H9 (cell line): ENCODE measurements at regions not wholly inside any gene's neighbourhood (a gene's known extent, or its start where the extent isn't known, plus 50 kb on each side); places are given as distances from the start of the nearest gene placed in this dataset.

Source experiments
- DNase-seq: peaks from one replicate; pipeline ENCODE4 v3.0.0-alpha.2; 2017
- H2AFZ ChIP-seq: one replicate; pipeline ENCODE4 v1.6.1; 2013; ENCODE audit warnings: mild to moderate bottlenecking, low read length, control low read depth, moderate library complexity
- H2AK5ac ChIP-seq: 2 replicates; pipeline ENCODE4 v1.6.1; 2013; ENCODE audit warnings: low read length, control low read depth, mixed read lengths; ENCODE audit not compliant: insufficient read length
- H2BK120ac ChIP-seq: one replicate; pipeline ENCODE4 v1.6.1; 2013; ENCODE audit warnings: low read depth, mild to moderate bottlenecking, low read length, control low read depth, inconsistent platforms; ENCODE audit not compliant: poor library complexity, severe bottlenecking
- H2BK12ac ChIP-seq: 2 replicates; pipeline ENCODE4 v1.6.1; 2013; ENCODE audit warnings: low read length, control low read depth, mixed read lengths, low read depth; ENCODE audit not compliant: insufficient read length
- H2BK15ac ChIP-seq: 2 replicates; pipeline ENCODE4 v1.6.1; 2013; ENCODE audit warnings: low read depth, low read length, control low read depth
- H2BK20ac ChIP-seq: one replicate; pipeline ENCODE4 v1.6.1; 2013; ENCODE audit warnings: low read depth, mild to moderate bottlenecking, low read length, control low read depth, inconsistent platforms; ENCODE audit not compliant: poor library complexity, severe bottlenecking
- H2BK5ac ChIP-seq: 2 replicates; pipeline ENCODE4 v1.6.1; 2013; ENCODE audit warnings: low read length, control low read depth, mixed read lengths; ENCODE audit not compliant: insufficient read length
- H3K14ac ChIP-seq: 2 replicates; pipeline ENCODE4 v1.6.1; 2013; ENCODE audit warnings: low read length, control low read depth; ENCODE audit not compliant: insufficient read depth
- H3K18ac ChIP-seq: 2 replicates; pipeline ENCODE4 v1.6.1; 2013; ENCODE audit warnings: low read depth, mild to moderate bottlenecking, mixed read lengths, low read length, control low read depth; ENCODE audit not compliant: insufficient read length
- H3K23ac ChIP-seq: 2 replicates; pipeline ENCODE4 v1.6.1; 2013; ENCODE audit warnings: low read length, control low read depth, mixed read lengths, low read depth; ENCODE audit not compliant: insufficient read length
- H3K23me2 ChIP-seq: 2 replicates; pipeline ENCODE4 v1.6.1; 2013; ENCODE audit warnings: low read depth, mild to moderate bottlenecking, mixed read lengths, low read length, control low read depth; ENCODE audit not compliant: insufficient read length, poor library complexity, severe bottlenecking
- H3K27ac ChIP-seq: 2 replicates; pipeline ENCODE4 v1.5.1; 2013; ENCODE audit warnings: low read length, control low read depth, mixed read lengths, low read depth; ENCODE audit not compliant: insufficient read length
- H3K27me3 ChIP-seq: 2 replicates; pipeline ENCODE4 v1.6.1; 2013; ENCODE audit warnings: low read length, control low read depth, inconsistent platforms; ENCODE audit not compliant: insufficient read depth
- H3K4ac ChIP-seq: 2 replicates; pipeline ENCODE4 v1.6.1; 2013; ENCODE audit warnings: low read depth, mild to moderate bottlenecking, control low read depth, inconsistent platforms, low read length, moderate library complexity
- H3K4me1 ChIP-seq: 2 replicates; pipeline ENCODE4 v1.6.1; 2013; ENCODE audit warnings: low read length, control low read depth, inconsistent platforms; ENCODE audit not compliant: insufficient read depth
- H3K4me2 ChIP-seq: 2 replicates; pipeline ENCODE4 v1.6.1; 2013; ENCODE audit warnings: low read length, control low read depth, mixed read lengths; ENCODE audit not compliant: insufficient read length, insufficient read depth
- H3K56ac ChIP-seq: 2 replicates; pipeline ENCODE4 v1.6.1; 2013; ENCODE audit warnings: low read depth, mild to moderate bottlenecking, mixed read lengths, low read length, control low read depth; ENCODE audit not compliant: insufficient read length
- H3K79me1 ChIP-seq: 2 replicates; pipeline ENCODE4 v1.6.1; 2013; ENCODE audit warnings: low read depth, mild to moderate bottlenecking, moderate library complexity, low read length, control low read depth, inconsistent platforms; ENCODE audit not compliant: insufficient read depth, poor library complexity, severe bottlenecking
- H3K79me2 ChIP-seq: 2 replicates; pipeline ENCODE4 v1.6.1; 2013; ENCODE audit warnings: low read length, control low read depth, inconsistent platforms; ENCODE audit not compliant: insufficient read depth
- H3K9ac ChIP-seq: 2 replicates; pipeline ENCODE4 v1.6.1; 2013; ENCODE audit warnings: low read length, control low read depth, mixed read lengths; ENCODE audit not compliant: insufficient read length; ENCODE audit errors: extremely low read depth
- H3K9me3 ChIP-seq: one replicate; pipeline ENCODE4 v1.6.1; 2013; ENCODE audit warnings: low read depth, low read length, inconsistent platforms; ENCODE audit not compliant: control insufficient read depth
- H3T11ph ChIP-seq: one replicate; pipeline ENCODE4 v1.6.1; 2013; ENCODE audit warnings: mild to moderate bottlenecking, low read length, control low read depth, inconsistent platforms
- H4K20me1 ChIP-seq: one replicate; pipeline ENCODE4 v1.6.1; 2013; ENCODE audit not compliant: control insufficient read depth, insufficient read length, insufficient read depth
- H4K5ac ChIP-seq: 2 replicates; pipeline ENCODE4 v1.6.1; 2013; ENCODE audit warnings: low read depth, mild to moderate bottlenecking, mixed read lengths, low read length, control low read depth; ENCODE audit not compliant: insufficient read length
- H4K8ac ChIP-seq: replicated peaks from 2 replicates; pipeline ENCODE4 v1.6.1; 2013; ENCODE audit warnings: low read length, control low read depth, mixed read lengths, low read depth; ENCODE audit not compliant: insufficient read length
- H4K91ac ChIP-seq: 2 replicates; pipeline ENCODE4 v1.6.1; 2013; ENCODE audit warnings: low read depth, mild to moderate bottlenecking, moderate library complexity, mixed read lengths, low read length, control low read depth; ENCODE audit not compliant: insufficient read length
- H3K27ac Mint-ChIP-seq, 3 experiments: 2 replicates in 2 of 3; 3 replicates in 1 of 3; pipeline ENCODE4 v1.8.0; 2020 to 2021; ENCODE audit warnings: mixed read lengths in 3 of 3, mild to moderate bottlenecking in 1 of 3, moderate library complexity in 1 of 3
- H3K27me3 Mint-ChIP-seq: 2 replicates; pipeline ENCODE4 v1.8.0; 2021; ENCODE audit warnings: low read depth, mild to moderate bottlenecking, moderate library complexity, mixed read lengths
- H3K36me3 Mint-ChIP-seq, 3 experiments: 2 replicates in 2 of 3; 3 replicates in 1 of 3; pipeline ENCODE4 v1.8.0; 2020 to 2021; ENCODE audit warnings: low read depth in 3 of 3, mixed read lengths in 3 of 3; ENCODE audit not compliant: insufficient read depth in 1 of 3
- H3K4me1 Mint-ChIP-seq, 2 experiments: 2 replicates each; pipeline ENCODE4 v1.8.0; 2020; ENCODE audit warnings: mixed read lengths in 2 of 2
- H3K4me3 Mint-ChIP-seq, 2 experiments: 2 replicates in 1 of 2; 3 replicates in 1 of 2; pipeline ENCODE4 v1.8.0; 2020 to 2021; ENCODE audit warnings: mild to moderate bottlenecking in 2 of 2, mixed read lengths in 2 of 2, moderate library complexity in 1 of 2
- H3K9me3 Mint-ChIP-seq, 2 experiments: 2 replicates in 1 of 2; 3 replicates in 1 of 2; pipeline ENCODE4 v1.8.0; 2020; ENCODE audit warnings: mild to moderate bottlenecking in 2 of 2, mixed read lengths in 2 of 2, moderate library complexity in 1 of 2
- CTCF ChIP-seq: fragments of 200-600 bp; sonication (generic); conservative IDR thresholded peaks from 3 replicates; pipeline ENCODE4 v1.8.0; 2021; ENCODE audit warnings: antibody characterized with exemption, mild to moderate bottlenecking
- WGBS: extraction: QIAGEN DNeasy Blood & Tissue Kit; methylation state at CpG from one replicate; pipeline ENCODE4 v1.1.7; 2013; ENCODE audit warnings: missing lambda C conversion rate, low lambda C conversion rate, mixed read lengths; ENCODE audit not compliant: insufficient read length; ENCODE audit errors: extremely low coverage; 5-methylcytosine and 5-hydroxymethylcytosine counted together

- no peak overlapping the region for H3K27ac ChIP-seq
- no peak overlapping the region for H2BK120ac ChIP-seq
- H3K9me3 Mint-ChIP-seq = no peaks in the 10 kb centered on the region
- H3K27me3 Mint-ChIP-seq = peaks cover 1% of the 10 kb centered on the region; the same call in 1 of the 2 replicates
- DNase-seq = no peak
- H3K79me1 ChIP-seq = no peaks in the 10 kb centered on the region
- no peaks in the 10 kb centered on the region for H3K9me3 ChIP-seq
- no peak overlapping the region for H3K18ac ChIP-seq
- no peak overlapping the region for H3K4ac ChIP-seq
- TF ChIP-seq CTCF = no peak
- H3K27ac Mint-ChIP-seq = peak overlapping the region in 1 of 3 experiments; percentile 81; a peak in 2 of 7 replicates
- H3K23ac ChIP-seq = no peak overlapping the region
- no peak overlapping the region for H3K4me2 ChIP-seq
- no peaks in the 10 kb centered on the region for H3K4me1 ChIP-seq
- no peak overlapping the region for H3T11ph ChIP-seq
- H3K4me3 Mint-ChIP-seq = no peak overlapping the region
- no peak overlapping the region for H3K14ac ChIP-seq
- no peak overlapping the region for H2AK5ac ChIP-seq
- H3K4me1 Mint-ChIP-seq = peaks cover 8% of the 10 kb centered on the region in 2 experiments
- no peak overlapping the region for H2BK12ac ChIP-seq
- H3K9ac ChIP-seq = no peak overlapping the region
- H2BK20ac ChIP-seq = no peak overlapping the region
- H4K8ac ChIP-seq = no peak overlapping the region
- no peak overlapping the region for H2BK15ac ChIP-seq
- no peak overlapping the region for H2BK5ac ChIP-seq
- H4K20me1 ChIP-seq = no peaks in the 10 kb centered on the region
- H3K27me3 ChIP-seq = no peaks in the 10 kb centered on the region
- no peak overlapping the region for H4K91ac ChIP-seq
- H3K36me3 Mint-ChIP-seq = no peaks in the 10 kb centered on the region
- no peak overlapping the region for H4K5ac ChIP-seq
- WGBS = no CpG with 5 or more reads among the region's 3 CpGs
- no peaks in the 10 kb centered on the region for H3K79me2 ChIP-seq
- H2AFZ ChIP-seq = no peak overlapping the region
- H3K56ac ChIP-seq = no peak overlapping the region
- H3K23me2 ChIP-seq = no peaks in the 10 kb centered on the region
Measured at GRCh38 chr2:121994238-121995206, 239.1 kb downstream of the TSN start.
